Lower lobe of right lung (tissue), 2 donors: ENCODE measurements at regions not wholly inside any gene's neighbourhood (a gene's known extent, or its start where the extent isn't known, plus 50 kb on each side); places are given as distances from the start of the nearest gene placed in this dataset.

Source experiments
- ATAC-seq, 2 donors: fragments of 200-7000 bp; cut with Tn5 transposase; one replicate each; pipeline ENCODE4 v1.9.1; 2020 to 2022; ENCODE audit warnings: mild to moderate bottlenecking in 2 of 2, moderate library complexity in 2 of 2
- DNase-seq: peaks from one replicate; pipeline ENCODE4 v3.0.0-alpha.2; 2020
- H3K27ac ChIP-seq: fragments of 200-600 bp; one replicate; pipeline ENCODE4 v1.8.0; 2022
- H3K27me3 ChIP-seq: fragments of 200-600 bp; one replicate; pipeline ENCODE4 v1.8.0; 2022; ENCODE audit warnings: low read depth
- H3K36me3 ChIP-seq: fragments of 200-600 bp; one replicate; pipeline ENCODE4 v1.8.0; 2022; ENCODE audit warnings: mild to moderate bottlenecking
- H3K4me1 ChIP-seq: fragments of 200-600 bp; one replicate; pipeline ENCODE4 v1.8.0; 2022
- H3K4me3 ChIP-seq: fragments of 200-600 bp; one replicate; pipeline ENCODE4 v1.8.0; 2022; ENCODE audit warnings: mild to moderate bottlenecking
- H3K9me3 ChIP-seq: fragments of 200-600 bp; one replicate; pipeline ENCODE4 v1.8.0; 2022
- intact Hi-C: fragments of 100-400 bp; cut with DNase I; formaldehyde crosslinking; loops from one replicate; pipeline ENCODE4 v1.11.0; 2022
- TF ChIP-seq, protein P1 (sequence below): fragments of 200-600 bp; IDR thresholded peaks from one replicate; pipeline ENCODE4 v1.8.0; 2022; ENCODE audit warnings: antibody characterized with exemption, mild to moderate bottlenecking
- donor health status: DM: no; HTN: yes; CAD: no; lungs with severe emphysema.

DNA sequence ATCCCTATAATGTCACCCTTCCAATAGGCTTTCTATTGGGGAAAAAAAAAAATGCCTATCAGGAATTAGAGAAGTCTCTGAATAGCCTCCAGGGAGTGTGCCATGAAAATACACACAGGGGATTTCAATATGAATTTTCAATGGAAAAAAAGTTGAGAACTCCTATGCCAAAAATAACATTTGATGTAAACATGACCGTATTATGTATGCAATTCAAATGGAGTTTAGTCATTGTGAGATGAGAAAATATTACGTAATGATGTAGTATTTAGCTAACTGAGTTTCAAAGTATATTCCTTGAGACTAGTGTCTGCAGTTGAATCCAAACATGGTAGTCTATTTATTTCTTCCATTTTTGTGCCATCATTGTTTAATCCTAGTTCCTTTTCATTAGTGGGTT lies 182.3 kb downstream of the BLID start:
- H3K36me3 ChIP-seq: no peaks in the 10 kb centered on the region
- no peaks in the 10 kb centered on the region for H3K9me3 ChIP-seq
- intact Hi-C loops: no loop called here
- H3K4me1 ChIP-seq: peaks cover 8% of the 10 kb centered on the region
- H3K27me3 ChIP-seq: no peaks in the 10 kb centered on the region
- TF ChIP-seq, protein P1, sequence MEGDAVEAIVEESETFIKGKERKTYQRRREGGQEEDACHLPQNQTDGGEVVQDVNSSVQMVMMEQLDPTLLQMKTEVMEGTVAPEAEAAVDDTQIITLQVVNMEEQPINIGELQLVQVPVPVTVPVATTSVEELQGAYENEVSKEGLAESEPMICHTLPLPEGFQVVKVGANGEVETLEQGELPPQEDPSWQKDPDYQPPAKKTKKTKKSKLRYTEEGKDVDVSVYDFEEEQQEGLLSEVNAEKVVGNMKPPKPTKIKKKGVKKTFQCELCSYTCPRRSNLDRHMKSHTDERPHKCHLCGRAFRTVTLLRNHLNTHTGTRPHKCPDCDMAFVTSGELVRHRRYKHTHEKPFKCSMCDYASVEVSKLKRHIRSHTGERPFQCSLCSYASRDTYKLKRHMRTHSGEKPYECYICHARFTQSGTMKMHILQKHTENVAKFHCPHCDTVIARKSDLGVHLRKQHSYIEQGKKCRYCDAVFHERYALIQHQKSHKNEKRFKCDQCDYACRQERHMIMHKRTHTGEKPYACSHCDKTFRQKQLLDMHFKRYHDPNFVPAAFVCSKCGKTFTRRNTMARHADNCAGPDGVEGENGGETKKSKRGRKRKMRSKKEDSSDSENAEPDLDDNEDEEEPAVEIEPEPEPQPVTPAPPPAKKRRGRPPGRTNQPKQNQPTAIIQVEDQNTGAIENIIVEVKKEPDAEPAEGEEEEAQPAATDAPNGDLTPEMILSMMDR: no peak
- H3K4me3 ChIP-seq: no peak overlapping the region
- H3K27ac ChIP-seq: no peak overlapping the region
- DNase-seq: no peak
- no peak for ATAC-seq

DNA sequence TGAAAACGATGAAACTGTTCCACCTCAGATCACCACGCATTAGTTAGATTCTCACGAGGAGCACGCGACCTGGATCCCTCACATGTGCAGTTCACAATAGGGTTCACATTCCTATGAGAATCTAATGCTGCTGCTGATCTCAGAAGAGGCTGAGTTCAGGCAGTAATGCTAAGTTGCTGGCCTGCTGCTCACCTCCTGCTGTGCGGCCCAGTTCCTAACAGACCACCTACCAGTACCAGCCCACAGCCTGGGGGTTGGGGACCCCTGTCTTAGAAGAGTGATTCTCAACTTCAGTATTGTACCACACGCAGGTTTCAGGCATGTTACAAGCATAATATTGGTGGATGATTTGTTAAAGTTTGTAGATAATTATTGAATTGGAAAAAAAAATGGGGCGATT lies 182.7 kb downstream of the BLID start:
- Histone ChIP-seq H3K4me1 (peaks cover 8% of the 10 kb centered on the region), H3K36me3 (no peaks in the 10 kb centered on the region), H3K9me3 (no peaks in the 10 kb centered on the region), H3K27ac (no peak overlapping the region), H3K4me3 (no peak overlapping the region), H3K27me3 (no peaks in the 10 kb centered on the region)
- ATAC-seq (no peak), DNase-seq (no peak)
- TF ChIP-seq, protein P1: no peak
- intact Hi-C loops: no loop called here

DNA sequence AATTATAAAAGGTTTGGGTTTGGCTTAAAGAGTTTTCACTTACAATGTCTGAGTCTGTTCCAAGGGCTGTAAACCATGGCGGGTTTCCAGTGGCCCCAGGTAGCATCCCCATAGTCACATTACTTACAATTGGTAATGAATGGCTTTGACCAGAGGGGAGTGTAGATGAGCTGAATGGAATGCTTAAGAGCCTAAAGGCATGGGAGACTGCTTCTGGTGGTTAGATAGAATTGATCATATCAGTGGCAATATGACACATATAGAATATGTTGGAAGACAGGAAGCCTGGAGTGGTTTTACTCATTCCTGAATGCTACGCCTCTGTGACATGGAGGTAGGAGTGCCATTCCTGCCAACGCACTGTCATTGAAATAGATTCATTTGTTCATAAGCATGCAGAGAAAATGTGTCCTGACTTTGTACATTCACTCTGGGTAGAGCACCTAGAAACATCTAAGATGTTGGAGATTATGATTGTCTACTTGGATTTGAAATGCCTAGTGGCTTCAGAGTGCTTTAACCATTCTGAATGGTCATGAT lies 183.3 kb downstream of the BLID start:
- peaks cover 8% of the 10 kb centered on the region for H3K4me1 ChIP-seq
- intact Hi-C loops: no loop called here
- no peaks in the 10 kb centered on the region for H3K27me3 ChIP-seq
- H3K36me3 ChIP-seq: no peaks in the 10 kb centered on the region
- no peak for ATAC-seq
- no peaks in the 10 kb centered on the region for H3K9me3 ChIP-seq
- TF ChIP-seq, protein P1: no peak
- H3K27ac ChIP-seq: no peak overlapping the region
- H3K4me3 ChIP-seq: no peak overlapping the region
- DNase-seq: no peak

DNA sequence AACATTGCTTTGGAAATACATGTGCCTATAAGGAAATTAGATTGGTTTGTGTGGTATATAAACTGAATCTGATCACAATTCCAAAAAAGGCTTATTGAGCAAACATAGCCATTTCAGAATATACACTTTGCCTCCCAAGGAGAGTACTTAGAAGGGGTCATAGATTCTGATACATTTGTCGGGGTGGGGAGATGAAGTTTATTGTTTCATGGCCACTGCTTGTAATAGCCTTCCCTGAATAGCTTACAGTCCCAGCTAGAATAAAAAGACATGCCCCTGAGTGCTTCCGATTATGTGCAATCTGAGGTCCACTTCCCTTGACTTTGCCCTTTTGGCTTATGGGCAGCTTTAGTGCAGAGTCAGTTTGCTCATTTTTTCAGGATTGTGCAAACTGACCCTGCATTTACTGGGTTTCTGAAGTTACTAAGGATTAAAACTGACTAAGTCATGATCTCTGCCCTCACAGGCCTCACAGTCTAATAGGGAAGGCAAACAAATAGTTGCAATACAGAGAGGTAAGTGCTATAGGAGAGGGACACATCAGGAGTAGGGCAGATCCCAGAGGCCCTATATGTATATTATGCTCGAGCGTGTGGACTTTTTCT lies 184.2 kb downstream of the BLID start:
- peak; percentile 12 to 57 for ATAC-seq
- Histone ChIP-seq H3K27ac (no peak overlapping the region), H3K27me3 (no peaks in the 10 kb centered on the region), H3K9me3 (no peaks in the 10 kb centered on the region), H3K36me3 (no peaks in the 10 kb centered on the region), H3K4me3 (no peak overlapping the region), H3K4me1 (peaks cover 8% of the 10 kb centered on the region)
- intact Hi-C loops: no loop called here
- no peak for DNase-seq
- TF ChIP-seq, protein P1: no peak

DNA sequence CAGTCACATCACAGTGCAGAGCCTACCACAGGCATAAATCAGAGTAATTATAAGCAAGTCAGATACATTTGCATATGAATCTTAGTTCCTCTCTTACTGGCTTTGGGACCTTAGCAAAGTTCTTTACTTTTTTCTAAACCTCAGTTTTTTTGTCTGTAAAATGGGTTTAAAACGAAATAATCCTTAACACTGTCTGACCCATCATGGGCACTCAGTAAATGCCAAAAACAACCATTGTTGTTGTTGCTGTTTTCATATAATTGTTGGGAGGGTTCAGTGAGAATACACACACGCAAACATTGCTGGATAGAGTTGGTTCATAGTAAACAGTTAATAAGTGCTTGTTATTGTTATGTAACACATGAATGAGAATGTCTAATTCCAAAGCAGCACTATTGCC lies 184.9 kb downstream of the BLID start:
- no peak overlapping the region for H3K27ac ChIP-seq
- intact Hi-C loops: no loop called here
- H3K27me3 ChIP-seq: no peaks in the 10 kb centered on the region
- no peak overlapping the region for H3K4me3 ChIP-seq
- DNase-seq (no peak), ATAC-seq (no peak)
- H3K36me3 ChIP-seq: no peaks in the 10 kb centered on the region
- TF ChIP-seq, protein P1: no peak
- peaks cover 8% of the 10 kb centered on the region for H3K4me1 ChIP-seq
- no peaks in the 10 kb centered on the region for H3K9me3 ChIP-seq
